GM12872 (cell line): ENCODE measurements at regions not wholly inside any gene's neighbourhood (a gene's known extent, or its start where the extent isn't known, plus 50 kb on each side); places are given as distances from the start of the nearest gene placed in this dataset.

Source experiments
- TF ChIP-seq, protein P1 (sequence below): IDR thresholded peaks from 3 replicates; pipeline ENCODE4 v1.5.1; 2011; ENCODE audit warnings: low read depth, mild to moderate bottlenecking, low read length, moderate library complexity; ENCODE audit not compliant: insufficient read depth

DNA sequence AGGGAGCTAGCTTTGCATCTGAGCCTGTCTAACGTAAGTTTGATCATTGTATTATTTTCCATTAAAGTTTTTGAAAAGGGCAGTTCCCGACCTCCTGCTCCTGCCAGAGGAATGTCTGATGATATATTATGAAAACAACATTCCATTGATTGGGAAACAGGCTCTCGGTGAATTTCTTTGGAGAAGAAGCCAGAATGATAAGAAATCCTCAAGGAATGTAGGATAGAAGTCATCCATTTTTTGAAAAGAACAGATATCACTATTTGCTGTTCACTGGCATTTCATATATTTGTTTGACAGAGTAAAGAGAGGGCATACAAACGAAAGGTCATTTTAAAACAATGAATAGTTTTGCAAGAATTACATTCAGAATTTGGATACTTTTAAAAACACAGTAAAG, 781.0 kb upstream of the HTR2C start:
- TF ChIP-seq, protein P1, sequence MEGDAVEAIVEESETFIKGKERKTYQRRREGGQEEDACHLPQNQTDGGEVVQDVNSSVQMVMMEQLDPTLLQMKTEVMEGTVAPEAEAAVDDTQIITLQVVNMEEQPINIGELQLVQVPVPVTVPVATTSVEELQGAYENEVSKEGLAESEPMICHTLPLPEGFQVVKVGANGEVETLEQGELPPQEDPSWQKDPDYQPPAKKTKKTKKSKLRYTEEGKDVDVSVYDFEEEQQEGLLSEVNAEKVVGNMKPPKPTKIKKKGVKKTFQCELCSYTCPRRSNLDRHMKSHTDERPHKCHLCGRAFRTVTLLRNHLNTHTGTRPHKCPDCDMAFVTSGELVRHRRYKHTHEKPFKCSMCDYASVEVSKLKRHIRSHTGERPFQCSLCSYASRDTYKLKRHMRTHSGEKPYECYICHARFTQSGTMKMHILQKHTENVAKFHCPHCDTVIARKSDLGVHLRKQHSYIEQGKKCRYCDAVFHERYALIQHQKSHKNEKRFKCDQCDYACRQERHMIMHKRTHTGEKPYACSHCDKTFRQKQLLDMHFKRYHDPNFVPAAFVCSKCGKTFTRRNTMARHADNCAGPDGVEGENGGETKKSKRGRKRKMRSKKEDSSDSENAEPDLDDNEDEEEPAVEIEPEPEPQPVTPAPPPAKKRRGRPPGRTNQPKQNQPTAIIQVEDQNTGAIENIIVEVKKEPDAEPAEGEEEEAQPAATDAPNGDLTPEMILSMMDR = no peak

DNA sequence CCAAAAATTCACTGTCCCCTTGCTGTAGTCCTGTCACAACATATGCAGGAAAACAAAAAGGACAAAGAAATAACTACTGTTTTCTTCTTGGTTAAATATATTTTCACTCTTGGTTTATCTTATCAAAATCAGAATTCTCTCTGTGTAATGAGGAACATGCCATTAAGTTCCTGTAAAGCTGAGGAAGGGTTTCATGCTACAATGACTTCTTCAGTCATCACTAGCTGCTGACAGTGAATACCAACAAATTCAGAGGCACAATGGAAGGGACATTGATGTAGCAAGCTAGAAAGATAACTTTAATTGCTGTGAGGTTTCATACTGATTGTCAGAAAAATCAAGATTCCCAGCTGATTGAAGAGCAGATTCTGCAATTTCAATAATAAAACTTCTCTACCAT, 782.9 kb upstream of the HTR2C start:
- TF ChIP-seq, protein P1 = no peak

DNA sequence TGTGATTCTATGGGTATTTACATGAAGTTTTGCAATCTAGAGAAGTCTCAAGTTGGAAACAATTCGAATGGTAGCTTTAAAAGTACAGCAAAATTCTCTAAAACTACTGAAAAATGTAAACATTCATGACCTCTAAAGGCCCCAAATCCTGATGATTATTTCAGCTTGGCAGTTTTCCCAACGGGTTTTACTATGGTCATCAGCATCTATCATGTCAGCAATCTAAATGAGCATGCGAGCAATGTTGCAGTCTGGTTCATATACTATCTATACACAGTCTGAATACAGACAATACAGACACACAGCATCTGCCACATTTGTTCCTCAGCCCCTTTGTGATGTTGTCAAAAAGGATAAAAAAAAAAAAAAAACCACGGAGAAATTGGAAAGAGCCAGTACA, 790.3 kb upstream of the HTR2C start:
- TF ChIP-seq, protein P1 = no peak

DNA sequence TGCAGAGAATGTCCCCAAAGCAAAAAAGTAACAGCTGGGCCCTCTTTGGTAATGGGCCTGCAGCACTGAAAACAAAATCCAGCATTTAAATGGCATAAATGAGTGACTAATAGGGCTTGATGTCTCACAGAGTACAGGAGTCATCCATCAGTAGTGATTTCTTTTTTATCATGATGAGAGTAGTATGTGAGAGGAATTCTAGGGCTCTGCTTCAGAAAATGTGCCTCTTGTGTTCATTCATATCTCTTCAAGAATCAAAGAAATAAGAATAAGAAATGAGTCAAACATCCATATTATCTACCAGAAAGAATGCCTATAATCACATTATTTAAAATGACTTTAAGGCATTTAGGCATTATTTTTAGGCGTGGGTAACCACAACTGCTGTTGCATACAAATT, 792.9 kb upstream of the HTR2C start:
- TF ChIP-seq, protein P1 = no peak

DNA sequence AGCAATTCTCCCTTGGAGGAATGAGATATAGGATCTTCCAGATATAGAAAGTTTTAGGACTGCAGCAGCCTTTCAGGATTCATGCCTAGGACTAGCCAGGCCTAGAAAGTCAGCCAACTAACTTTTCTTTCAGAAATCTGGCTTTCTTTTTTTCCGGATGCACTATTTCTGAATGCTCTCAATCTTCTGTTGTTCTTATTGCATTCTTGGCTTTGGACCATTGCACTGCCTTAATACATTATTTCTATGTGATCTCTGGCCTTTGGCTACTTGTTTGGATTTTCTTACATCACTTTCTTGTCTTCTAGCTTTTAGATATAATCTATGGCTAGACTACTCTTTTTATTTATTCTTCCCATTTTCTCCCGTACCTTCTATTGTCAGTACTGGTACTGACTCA, 813.1 kb upstream of the HTR2C start:
- TF ChIP-seq, protein P1 = no peak

DNA sequence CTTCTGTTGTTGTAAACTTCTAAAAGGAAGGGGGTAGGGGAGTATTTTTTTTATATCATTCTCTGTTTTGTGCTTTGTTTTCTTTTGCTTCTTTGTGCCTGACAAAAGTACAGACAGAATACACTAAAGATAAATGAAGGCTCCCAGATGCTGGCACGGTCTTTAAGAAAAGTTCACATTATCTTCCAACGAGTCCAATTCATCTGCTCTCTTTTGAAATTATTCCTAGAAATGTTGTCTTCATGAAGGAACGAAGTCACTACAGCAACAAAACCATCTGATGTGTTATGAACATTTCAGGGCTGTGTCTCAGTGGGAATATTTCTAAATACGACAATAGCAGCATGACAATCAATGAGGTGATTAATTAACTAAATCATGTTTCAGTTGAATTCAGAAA, 813.8 kb upstream of the HTR2C start:
- TF ChIP-seq, protein P1 = no peak

DNA sequence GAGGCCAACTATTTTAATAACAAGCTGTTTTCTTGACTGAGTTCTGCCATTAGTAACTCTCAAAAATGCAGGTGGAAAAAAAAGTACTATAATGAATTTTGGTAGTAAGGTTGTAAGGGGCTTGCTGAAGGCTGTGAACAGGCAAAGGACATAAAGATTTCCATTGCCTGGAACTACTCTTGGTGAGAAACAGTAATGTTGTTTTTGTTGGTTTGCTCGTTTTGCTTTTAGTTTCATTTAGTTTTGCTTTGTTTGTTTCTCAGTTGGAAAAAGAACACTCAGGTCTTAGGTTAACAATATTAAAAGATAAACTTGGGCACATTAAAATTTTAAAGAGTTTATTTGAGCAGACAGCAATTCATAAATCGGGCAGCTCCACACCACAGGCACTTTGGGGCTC, 824.5 kb upstream of the HTR2C start:
- TF ChIP-seq, protein P1 = no peak
